ENCODE measurements at regions not wholly inside any gene's neighbourhood (a gene's known extent, or its start where the extent isn't known, plus 50 kb on each side); places are given as distances from the start of the nearest gene placed in this dataset.

GRCh38 chr16:48897698-48898205 lies 287.8 kb upstream of the N4BP1 start:
- no peak for DNase-seq (ENCODE audit: extremely low spot score)
- TF ChIP-seq CTCF (IDR thresholded peaks at IDR 0.05; ENCODE audit: control extremely low read depth, extremely low read depth, low read depth, missing control alignments): no peak
- POLR2A ChIA-PET: no interaction called here
- CTCF ChIA-PET: no interaction called here

GRCh38 chr16:48895142-48895541 lies 285.2 kb upstream of the N4BP1 start:
- TF ChIP-seq CTCF (IDR thresholded peaks at IDR 0.05; ENCODE audit: control extremely low read depth, extremely low read depth, low read depth, missing control alignments): no peak
- no peak for DNase-seq (ENCODE audit: extremely low spot score)
- POLR2A ChIA-PET: no interaction called here
- CTCF ChIA-PET: no interaction called here

GRCh38 chr16:48892893-48893292 lies 282.9 kb upstream of the N4BP1 start:
- ChIA-PET CTCF (no interaction called here), POLR2A (no interaction called here)
- no peak for DNase-seq (ENCODE audit: extremely low spot score)
- TF ChIP-seq CTCF (IDR thresholded peaks at IDR 0.05; ENCODE audit: control extremely low read depth, extremely low read depth, low read depth, missing control alignments): no peak

GRCh38 chr16:48887646-48888210 lies 277.7 kb upstream of the N4BP1 start:
- POLR2A ChIA-PET: no interaction called here
- CTCF ChIA-PET: interaction anchor here (1.0 to 1.3 kb wide), 2 partner anchors 15 to 21 kb away, joined by 3 read pairs; no protein-coding TSS in a partner anchor

DNA sequence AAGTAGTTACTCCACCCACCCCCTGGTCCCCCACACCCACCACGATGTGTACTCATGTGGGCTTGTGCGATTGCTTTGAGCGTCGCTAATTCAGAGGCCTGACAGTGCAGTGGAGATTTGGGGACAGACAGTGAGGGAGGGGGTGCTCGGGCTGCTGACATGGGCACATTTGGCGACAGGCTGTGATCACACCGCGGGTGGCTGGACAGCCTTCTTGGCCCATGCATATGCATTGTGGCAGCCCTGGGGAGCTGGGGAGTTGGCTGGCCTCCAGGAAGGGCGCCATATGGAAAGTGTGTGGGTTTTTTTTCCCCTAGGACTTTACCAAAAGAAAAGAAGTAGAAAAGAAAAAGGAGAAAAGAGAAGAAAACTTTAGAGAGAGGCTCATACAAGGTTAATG lies 275.5 kb upstream of the N4BP1 start:
- no peak for TF ChIP-seq CTCF (IDR thresholded peaks at IDR 0.05; ENCODE audit: control extremely low read depth, extremely low read depth, low read depth, missing control alignments)
- DNase-seq (ENCODE audit: extremely low spot score): no peak
- POLR2A ChIA-PET: no interaction called here
- CTCF ChIA-PET: interaction anchor here (1.3 kb wide), 1 partner anchor 10 kb away, joined by 3 read pairs; no protein-coding TSS in a partner anchor

More at GRCh38 chr16:48887646-48888210, 277.7 kb upstream of the N4BP1 start:
- DNase-seq (ENCODE audit: extremely low spot score): no peak
- no peak for TF ChIP-seq CTCF (IDR thresholded peaks at IDR 0.05; ENCODE audit: control extremely low read depth, extremely low read depth, low read depth, missing control alignments)

DNA sequence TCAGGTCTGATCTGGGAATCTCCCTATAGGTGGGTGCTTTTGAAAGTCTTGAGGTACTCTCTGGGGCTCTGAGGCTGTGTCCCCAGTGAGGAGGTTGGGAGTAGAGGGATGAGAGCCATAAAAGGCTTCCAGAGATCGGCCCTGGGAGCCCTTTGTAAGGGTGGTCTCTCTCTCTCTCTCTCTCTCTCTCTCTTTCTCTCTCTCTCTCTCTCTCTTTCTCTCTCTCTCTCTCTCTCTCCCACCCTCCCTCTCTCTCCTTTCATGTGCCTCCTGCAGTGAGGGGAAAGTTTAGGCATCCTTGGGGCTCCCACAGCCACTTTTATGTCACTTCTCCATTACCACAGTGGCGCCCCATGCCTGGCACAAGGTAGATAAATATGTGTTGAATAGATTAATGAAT lies 271.3 kb upstream of the N4BP1 start:
- TF ChIP-seq CTCF (IDR thresholded peaks at IDR 0.05; ENCODE audit: control extremely low read depth, extremely low read depth, low read depth, missing control alignments): no peak
- POLR2A ChIA-PET: no interaction called here
- CTCF ChIA-PET: no interaction called here
- DNase-seq (ENCODE audit: extremely low spot score): no peak
